LNCaP clone FGC (cell line): ENCODE measurements at regions not wholly inside any gene's neighbourhood (a gene's known extent, or its start where the extent isn't known, plus 50 kb on each side); places are given as distances from the start of the nearest gene placed in this dataset.
"Not testable (repeated sequence)": the region's sequence is repeated elsewhere in the genome, so short reads cannot be mapped to it uniquely, and the experiment has no call there.

Experiments used
- DNase-seq: peaks from one replicate; pipeline ENCODE4 v3.0.0-alpha.2; 2011; ENCODE audit warnings: low read depth
- H3K4me3 ChIP-seq: 2 replicates; pipeline ENCODE4 v1.5.1; 2011; ENCODE audit warnings: mild to moderate bottlenecking, low read depth, low read length, control low read depth
- TF ChIP-seq, protein P1 (sequence below): IDR thresholded peaks from 2 replicates; pipeline ENCODE4 v1.5.1; 2012; ENCODE audit warnings: mild to moderate bottlenecking; ENCODE audit not compliant: control insufficient read depth, insufficient read depth; ENCODE audit errors: extremely low read depth

DNA sequence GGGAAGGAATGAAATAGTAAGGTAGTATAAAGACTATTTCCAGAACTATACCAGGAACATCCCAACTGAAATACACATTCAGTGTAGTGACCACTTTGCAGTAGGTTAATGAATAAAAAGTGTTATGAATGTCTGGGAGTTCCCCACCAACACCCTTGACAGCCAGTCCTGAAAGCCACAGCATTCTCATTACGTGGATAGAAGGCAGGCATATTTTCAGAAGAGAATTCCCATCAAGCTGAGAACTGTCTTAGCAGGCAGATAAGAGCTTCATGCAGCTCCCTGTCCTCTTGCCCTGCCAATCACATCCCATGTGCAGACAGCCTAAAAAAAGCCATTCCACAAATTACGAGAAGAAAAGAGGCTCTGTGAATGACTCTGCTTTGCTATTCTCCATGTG is 695.0 kb downstream of the DTWD2 start:
- no peak for DNase-seq
- no peak overlapping the region for H3K4me3 ChIP-seq
- TF ChIP-seq, protein P1, sequence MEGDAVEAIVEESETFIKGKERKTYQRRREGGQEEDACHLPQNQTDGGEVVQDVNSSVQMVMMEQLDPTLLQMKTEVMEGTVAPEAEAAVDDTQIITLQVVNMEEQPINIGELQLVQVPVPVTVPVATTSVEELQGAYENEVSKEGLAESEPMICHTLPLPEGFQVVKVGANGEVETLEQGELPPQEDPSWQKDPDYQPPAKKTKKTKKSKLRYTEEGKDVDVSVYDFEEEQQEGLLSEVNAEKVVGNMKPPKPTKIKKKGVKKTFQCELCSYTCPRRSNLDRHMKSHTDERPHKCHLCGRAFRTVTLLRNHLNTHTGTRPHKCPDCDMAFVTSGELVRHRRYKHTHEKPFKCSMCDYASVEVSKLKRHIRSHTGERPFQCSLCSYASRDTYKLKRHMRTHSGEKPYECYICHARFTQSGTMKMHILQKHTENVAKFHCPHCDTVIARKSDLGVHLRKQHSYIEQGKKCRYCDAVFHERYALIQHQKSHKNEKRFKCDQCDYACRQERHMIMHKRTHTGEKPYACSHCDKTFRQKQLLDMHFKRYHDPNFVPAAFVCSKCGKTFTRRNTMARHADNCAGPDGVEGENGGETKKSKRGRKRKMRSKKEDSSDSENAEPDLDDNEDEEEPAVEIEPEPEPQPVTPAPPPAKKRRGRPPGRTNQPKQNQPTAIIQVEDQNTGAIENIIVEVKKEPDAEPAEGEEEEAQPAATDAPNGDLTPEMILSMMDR, result no peak

DNA sequence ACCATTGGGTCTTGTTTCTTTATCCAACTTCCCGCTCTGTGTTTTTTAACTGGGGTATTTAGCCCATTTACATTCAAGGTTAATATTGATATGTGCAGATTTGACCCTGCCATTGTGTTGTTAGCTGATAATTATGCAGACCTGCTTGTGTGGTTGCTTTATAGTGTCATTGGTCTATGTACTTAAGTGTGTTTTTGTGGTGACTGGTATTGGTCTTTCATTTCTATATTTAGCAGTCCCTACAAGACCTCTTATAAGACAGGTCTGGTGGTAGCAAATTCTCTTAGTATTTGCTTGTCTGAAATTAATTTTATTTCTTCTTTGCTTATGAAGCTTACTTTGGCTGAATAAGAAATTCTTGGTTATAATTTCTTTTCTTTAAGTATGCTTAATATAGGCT is 698.1 kb downstream of the DTWD2 start:
- TF ChIP-seq, protein P1, result no peak
- no peak overlapping the region for H3K4me3 ChIP-seq
- DNase-seq, result no peak

DNA sequence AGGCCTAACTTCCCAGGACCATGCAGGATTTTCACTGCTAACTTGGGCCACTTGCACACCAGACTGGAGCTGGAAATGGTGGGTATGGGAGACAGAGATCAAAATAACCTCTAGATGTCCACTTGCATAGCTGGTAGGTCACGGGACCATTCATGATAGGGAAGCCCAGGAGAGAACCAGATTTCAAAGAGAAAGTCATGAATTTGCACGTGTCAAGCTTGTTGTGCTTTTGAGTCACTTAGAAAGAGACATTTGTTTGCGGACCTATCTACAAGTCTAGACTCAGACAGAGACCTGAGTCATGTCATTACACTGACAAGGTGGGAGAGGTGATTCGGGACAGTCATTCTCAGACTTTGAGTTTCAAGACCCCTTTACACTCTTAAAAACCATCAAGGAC is 704.1 kb downstream of the DTWD2 start:
- not testable (repeated sequence) for H3K4me3 ChIP-seq, DNase-seq

DNA sequence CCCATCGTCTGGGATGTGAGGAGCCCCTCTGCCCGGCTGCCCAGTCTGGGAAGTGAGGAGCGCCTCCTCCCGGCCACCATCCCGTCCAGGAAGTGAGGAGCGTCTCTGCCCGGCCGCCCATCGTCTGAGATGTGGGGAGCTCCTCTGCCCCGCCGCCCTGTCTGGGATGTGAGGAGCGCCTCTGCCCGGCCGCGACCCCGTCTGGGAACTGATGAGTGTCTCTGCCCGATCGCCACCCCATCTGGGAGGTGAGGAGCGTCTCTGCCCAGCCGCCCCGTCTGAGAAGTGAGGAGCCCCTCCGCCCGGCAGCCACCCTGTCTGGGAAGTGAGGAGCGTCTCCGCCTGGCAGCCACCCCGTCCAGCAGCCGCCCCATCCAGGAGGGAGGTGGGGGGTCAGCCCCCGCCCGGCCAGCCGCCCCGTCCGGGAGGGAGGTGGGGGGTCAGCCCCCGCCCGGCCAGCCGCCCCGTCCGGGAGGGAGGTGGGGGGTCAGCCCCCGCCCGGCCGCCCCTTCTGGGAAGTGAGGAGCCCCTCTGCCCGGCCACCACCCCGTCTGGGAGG is 705.8 kb downstream of the DTWD2 start:
- DNase-seq, H3K4me3 ChIP-seq: not testable (repeated sequence)

DNA sequence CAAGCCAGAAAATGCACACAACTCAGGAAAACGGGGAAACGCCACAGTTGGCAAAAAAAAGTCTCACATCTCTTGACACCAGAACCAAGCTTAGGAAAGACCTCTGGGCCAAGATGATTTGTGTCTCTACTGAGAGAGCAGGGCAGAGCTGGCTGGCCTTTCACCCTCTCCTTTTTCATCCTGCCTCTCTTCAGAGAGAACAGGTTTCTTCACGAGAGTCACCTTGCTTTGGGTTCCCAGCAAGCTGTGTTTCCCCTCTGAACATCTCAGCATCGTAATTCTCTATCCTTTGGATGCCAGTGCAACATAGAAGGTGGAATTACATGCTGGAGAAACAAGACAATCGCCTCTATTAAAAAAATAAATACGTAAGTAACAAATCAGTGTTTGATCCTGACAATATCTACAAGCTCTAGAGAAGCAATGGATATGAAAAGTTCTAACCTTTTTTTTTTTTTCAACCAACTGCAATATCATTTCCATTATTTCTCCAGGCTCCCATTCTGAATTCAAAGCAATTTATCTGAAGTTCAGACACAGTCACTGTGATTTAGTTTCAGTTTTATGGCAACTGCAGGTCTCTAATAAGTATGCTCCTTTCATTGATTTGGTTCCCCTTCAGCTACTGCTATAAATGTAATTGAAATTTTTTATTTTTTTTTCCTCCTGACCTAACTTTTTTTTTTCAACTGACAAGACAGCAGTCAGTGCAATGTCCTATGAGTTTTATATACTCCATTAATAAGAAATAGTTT is 708.6 kb downstream of the DTWD2 start:
- no peak overlapping the region for H3K4me3 ChIP-seq
- DNase-seq, result no peak
- TF ChIP-seq, protein P1, result no peak

DNA sequence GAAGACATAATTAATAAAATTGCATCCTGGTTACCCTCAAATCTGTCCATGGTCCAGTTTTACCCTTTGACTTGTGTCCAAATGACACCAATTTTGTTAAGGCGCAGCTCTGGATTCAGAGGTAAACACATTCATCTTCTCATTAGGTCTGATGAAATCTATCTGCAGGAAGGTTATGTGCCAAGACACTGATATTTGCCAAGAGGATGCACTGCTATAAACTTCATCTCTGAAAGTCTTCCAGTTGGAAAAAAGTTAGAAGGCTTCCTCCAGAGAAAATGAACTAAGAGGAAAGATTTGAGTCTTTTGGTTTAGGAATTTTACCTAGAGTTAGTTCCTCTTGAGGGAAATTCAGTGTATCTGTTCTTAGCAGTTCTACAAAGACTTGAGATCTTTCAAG is 717.8 kb downstream of the DTWD2 start:
- H3K4me3 ChIP-seq, result no peak overlapping the region
- DNase-seq, result peak; percentile 43
- TF ChIP-seq, protein P1, result no peak

DNA sequence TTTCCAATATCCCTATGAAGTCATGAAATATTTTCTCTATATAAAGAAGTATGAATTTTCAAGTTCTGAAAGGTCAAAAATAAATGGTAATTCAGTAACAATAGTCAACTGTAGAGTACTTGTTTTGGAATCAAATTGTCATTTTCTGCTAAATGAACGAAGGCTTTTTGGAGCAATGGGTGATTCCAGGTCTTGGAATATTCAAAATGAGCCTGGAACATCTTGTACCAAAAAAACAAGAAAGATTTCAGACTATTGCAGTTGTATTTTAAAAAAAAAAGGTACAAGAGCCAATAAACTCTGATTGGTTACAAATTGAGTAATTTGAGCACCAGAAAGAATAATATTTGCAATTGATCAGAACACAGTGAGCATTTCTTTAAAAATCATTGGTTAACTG is 730.1 kb downstream of the DTWD2 start:
- TF ChIP-seq, protein P1, result no peak
- no peak for DNase-seq

DNA sequence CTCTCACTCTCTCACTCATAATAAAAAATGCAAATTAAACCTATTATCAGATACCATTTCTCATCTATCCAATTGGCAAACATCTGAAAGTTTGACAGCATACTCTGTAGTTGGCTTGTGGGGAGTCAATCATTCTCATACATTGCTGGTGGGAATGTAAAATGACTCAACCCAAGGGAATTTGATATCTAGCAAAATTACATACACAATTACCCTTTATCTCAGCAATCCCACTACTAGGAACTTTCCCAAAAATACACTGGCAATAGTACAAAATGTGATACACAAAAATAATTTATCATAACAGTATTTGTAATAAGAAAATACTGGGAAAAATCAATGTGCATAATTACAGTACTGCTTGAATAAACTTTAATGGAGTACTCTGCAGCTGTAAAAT is 731.3 kb downstream of the DTWD2 start:
- no peak for DNase-seq
- H3K4me3 ChIP-seq, result no peak overlapping the region
- TF ChIP-seq, protein P1, result no peak

More for the DNA sequence above, 730.1 kb downstream of the DTWD2 start:
- no peak overlapping the region for H3K4me3 ChIP-seq
